IMR-90 (cell line): ENCODE measurements at regions not wholly inside any gene's neighbourhood (a gene's known extent, or its start where the extent isn't known, plus 50 kb on each side); places are given as distances from the start of the nearest gene placed in this dataset.

Source experiments
- BHLHE40 ChIP-seq: fragments of 150-350 bp; IDR thresholded peaks from 2 replicates; pipeline ENCODE4 v1.6.1; 2016; ENCODE audit warnings: mild to moderate bottlenecking, low read depth, low read length
- CHD1 ChIP-seq: IDR thresholded peaks from 2 replicates; pipeline ENCODE4 v1.6.1; 2012; ENCODE audit warnings: low read depth, low read length, improper control_type of control experiment
- CTCF ChIP-seq: conservative IDR thresholded peaks from 2 replicates; pipeline ENCODE4 v1.5.1; 2012; ENCODE audit warnings: mild to moderate bottlenecking, low read depth, low read length, improper control_type of control experiment
- MXI1 ChIP-seq: IDR thresholded peaks from 2 replicates; pipeline ENCODE4 v1.6.1; 2012; ENCODE audit warnings: low read depth, mild to moderate bottlenecking, low read length, moderate library complexity, borderline replicate concordance
- POLR2A ChIP-seq: IDR thresholded peaks from 2 replicates; pipeline ENCODE4 v1.6.1; 2012; ENCODE audit warnings: mild to moderate bottlenecking, low read depth, low read length
- RAD21 ChIP-seq: IDR thresholded peaks from 2 replicates; pipeline ENCODE4 v1.6.1; 2012; ENCODE audit warnings: low read length, improper control_type of control experiment
- SMC3 ChIP-seq: fragments of 150-350 bp; IDR thresholded peaks from 2 replicates; pipeline ENCODE4 v1.6.1; 2016; ENCODE audit warnings: low read depth, mild to moderate bottlenecking, antibody characterized with exemption, low read length, moderate library complexity

DNA sequence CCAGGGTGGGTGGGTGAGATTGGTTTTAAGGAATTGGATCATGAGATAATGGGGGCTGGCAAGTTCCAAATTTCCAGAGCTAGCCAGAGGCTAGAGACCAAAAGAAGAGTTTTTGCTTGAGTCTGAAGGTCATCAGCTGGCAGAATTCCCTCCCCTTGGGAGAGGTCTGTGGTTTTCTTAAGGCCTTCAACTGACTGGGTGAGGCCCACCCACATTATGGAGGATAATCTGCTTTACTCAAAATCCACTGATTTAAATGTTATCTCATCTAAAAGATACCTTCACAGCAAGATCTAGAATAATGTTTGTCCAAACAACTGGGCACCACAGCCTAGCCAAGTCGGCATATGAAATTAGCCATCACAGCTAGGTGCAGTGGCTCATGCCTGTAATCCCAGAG lies 156.4 kb downstream of the URB2 start:
- TF ChIP-seq CTCF (no peak), POLR2A (no peak), RAD21 (no peak), CHD1 (no peak), SMC3 (no peak), BHLHE40 (no peak), MXI1 (no peak)
